HG03354 (cell line): ENCODE measurements at regions not wholly inside any gene's neighbourhood (a gene's known extent, or its start where the extent isn't known, plus 50 kb on each side); places are given as distances from the start of the nearest gene placed in this dataset.

Experiments
- ATAC-seq: cut with Tn5 transposase; IDR thresholded peaks from one replicate; pipeline ENCODE4 v1.9.1; 2021; ENCODE audit warnings: mild to moderate bottlenecking; ENCODE audit not compliant: unreplicated experiment, poor library complexity, severe bottlenecking

DNA sequence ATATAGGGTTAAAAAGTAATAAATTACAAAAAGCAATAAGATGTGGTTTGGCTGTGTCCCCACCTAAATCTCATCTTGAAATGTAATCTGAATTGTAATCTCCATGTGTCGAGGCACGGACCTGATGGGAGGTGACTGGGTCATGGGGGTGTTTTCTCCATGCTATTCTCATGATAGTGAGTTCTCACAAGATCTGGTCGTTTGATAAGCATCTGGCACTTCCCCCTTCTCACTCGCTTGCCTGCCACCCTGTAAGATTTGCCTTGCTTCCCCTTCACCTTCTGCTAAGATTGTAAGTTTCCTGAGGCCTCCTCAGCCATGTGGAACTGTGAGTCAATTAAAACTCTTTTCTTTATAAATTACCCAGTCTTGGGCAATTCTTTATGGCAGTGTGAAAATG, 577.4 kb downstream of the TBC1D4 start:
- no peak for ATAC-seq

DNA sequence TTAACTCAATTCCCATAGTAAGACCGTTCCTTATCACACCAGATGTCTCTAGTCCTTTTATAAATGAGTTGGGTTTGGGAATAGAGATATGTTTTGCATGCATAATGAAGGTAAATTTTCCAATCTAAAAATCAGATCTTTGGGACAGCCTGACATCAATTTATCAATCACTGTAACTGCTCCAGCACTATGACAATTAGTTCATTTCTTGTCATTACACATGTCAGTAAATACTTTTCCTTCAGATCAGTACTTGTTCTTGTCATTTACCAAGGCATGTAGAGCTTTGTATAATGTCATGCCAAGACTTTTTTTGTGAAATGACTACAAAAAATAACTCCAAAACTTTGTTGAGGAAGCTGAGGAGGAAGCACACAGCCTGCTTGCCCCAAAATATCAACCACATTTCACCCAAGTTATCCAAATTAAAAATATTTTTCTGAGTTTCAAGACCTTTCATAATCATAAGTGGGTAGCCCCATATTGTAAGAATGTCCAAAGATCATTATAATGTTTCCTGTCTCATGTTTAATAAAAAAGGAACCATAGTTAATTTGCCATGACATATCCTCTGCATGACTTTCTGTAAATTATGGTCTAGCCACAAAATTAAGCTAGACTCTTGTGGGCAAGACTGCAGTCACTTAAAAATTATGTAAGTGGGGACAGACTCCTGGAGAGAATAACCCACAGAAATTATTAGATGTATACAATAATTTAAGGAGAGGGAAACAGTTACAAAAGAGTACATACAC, 586.8 kb downstream of the TBC1D4 start:
- no peak for ATAC-seq

DNA sequence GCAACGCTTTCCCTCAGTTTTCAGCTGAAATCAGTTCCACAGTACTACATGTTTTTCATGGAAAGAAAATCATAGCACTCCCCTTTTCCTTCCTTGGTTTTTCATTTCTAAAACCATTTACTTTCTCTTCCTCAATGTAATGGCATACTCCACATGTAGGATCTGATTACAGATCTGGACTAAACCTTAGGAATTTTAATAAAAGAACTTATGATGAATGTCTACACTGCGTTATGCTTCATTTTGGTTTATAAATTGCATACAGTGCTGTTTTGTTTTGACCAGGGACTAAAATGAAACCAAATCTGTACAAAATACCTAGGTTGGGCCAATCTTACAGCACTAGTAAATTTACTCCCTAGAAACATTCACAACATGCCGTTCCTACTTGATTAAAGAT, 589.9 kb downstream of the TBC1D4 start:
- ATAC-seq: no peak

GRCh38 chr13:74891610-74892009, 590.4 kb downstream of the TBC1D4 start:
- ATAC-seq: no peak

GRCh38 chr13:74889321-74889720, 592.6 kb downstream of the TBC1D4 start:
- no peak for ATAC-seq

- no peak for ATAC-seq
Measured at GRCh38 chr13:74886502-74886901, 595.5 kb downstream of the TBC1D4 start.

DNA sequence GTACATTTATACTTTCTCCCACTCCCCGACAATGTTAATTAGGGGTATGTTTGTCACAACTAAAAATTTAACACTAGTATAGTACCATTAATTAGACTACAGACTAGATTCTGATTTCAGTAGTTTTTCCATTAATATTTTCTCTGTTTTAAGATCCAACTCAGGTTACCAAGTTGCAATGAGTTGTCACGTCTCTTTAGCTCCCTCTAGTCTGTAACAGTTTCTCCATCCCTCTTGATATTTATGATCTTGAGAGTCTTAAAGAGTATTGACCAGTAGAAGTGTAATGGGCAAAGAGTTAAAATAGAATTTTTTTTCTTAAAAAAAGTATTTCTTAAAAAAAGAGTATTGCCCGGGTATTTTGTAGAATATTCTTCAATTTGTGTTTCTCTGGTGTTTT, 598.1 kb downstream of the TBC1D4 start:
- ATAC-seq: no peak

GRCh38 chr13:74871369-74872070, 610.4 kb downstream of the TBC1D4 start:
- no peak for ATAC-seq

- no peak for ATAC-seq
Measured at GRCh38 chr13:74870865-74871264, 611.1 kb downstream of the TBC1D4 start.

DNA sequence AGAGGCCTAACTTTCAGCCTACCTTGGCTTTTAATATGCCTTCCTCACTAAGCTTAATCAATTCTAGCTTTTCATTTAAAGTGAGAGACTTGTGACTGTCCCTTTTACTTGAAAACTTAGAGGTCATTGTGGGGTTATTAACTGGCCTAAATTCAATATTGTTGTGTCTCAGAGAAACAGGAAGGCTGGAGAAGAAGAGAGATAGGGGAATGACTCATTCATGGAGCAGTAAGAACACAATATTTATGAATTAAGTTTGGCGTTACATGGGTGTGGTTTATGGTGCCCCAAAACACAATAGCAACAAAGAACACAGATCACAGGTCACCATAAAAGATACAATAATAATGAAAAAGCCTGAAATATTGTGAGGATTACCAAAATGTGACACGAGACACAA, 612.1 kb downstream of the TBC1D4 start:
- no peak for ATAC-seq

DNA sequence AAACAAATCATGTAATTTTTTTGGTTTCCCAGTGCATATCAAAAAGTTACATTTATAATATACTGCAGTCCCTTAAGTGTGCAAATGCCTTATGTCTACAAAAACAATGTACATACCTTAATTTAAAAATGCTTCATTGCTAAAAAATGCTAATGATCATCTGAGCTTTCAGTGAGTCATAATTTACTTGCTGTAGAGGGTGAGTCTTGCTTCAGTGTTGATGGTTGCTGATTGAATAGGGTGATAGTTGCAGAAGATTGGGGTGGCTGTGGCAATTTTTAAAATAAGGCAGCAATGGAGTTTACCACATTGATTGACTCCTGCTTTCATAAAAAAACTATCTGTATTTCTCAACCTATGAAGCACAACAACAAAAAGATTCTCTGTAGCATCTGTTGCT, 613.9 kb downstream of the TBC1D4 start:
- ATAC-seq: no peak

DNA sequence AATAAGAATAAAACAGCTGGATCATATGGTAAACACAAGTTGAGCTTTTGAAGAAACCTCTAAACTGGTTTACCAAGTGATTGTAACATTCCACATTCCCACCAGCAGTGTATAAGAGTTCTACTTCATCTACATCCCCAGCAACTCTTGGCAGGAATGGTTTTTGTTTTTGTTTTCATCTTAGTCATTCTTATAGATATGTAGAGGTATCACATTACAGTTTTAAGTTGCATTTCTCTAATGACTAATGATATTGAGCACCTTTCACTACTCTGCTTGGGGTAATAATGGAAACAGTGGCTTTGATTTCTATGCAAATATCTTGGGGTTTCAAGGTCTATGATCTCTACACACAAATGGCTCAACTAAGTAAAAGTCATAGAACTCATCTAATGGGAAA, 614.5 kb downstream of the TBC1D4 start:
- ATAC-seq: no peak

GRCh38 chr13:74866101-74866500, 615.9 kb downstream of the TBC1D4 start:
- no peak for ATAC-seq

GRCh38 chr13:74865656-74866055, 616.3 kb downstream of the TBC1D4 start:
- no peak for ATAC-seq

DNA sequence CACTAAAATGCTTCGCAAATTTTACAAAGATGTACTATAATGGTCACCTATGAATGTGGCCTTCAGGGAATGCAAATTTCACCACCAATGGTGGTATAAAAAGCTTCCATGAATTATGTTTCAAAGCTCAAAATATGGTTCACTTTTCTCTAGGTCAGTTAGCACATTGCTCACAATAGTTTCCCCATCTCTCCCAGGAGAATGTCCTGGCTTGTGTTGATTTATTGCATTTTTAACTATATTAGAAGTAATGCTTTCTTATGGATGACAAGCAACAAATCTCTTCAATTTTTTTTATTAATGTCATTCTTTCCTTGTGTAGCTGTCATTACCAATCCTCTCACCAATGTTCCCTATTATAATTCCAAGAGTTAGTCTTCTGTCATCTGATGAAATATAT, 621.2 kb downstream of the TBC1D4 start:
- no peak for ATAC-seq

GRCh38 chr13:74850893-74851292, 631.1 kb downstream of the TBC1D4 start:
- no peak for ATAC-seq

GRCh38 chr13:74847966-74848365, 634.0 kb downstream of the TBC1D4 start:
- ATAC-seq: no peak

DNA sequence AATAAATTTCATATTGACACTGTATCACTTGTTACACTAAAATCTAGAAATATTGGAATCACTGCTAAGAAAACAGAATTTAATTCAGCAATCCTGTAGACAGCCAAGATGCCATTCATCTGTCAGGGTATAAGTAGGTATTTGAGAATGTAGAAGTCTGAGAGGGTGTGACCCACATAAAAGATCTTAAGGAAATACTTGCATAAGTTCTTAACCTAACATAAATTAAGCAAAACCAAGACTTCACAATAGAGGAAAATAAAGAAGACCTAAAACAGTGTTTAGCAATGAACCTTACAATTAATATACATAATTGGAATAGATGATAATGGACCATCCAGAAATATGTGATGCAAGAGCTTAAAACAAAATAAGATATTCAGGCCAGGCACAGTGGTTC, 636.2 kb downstream of the TBC1D4 start:
- ATAC-seq: no peak

- ATAC-seq: no peak
Measured at GRCh38 chr13:74841651-74842050, 640.3 kb downstream of the TBC1D4 start.

- no peak for ATAC-seq
Measured at GRCh38 chr13:74841123-74841522, 640.8 kb downstream of the TBC1D4 start.

GRCh38 chr13:74839656-74840055, 642.3 kb downstream of the TBC1D4 start:
- no peak for ATAC-seq
